Lower leg skin (tissue), 3 donors: ENCODE measurements at regions not wholly inside any gene's neighbourhood (a gene's known extent, or its start where the extent isn't known, plus 50 kb on each side); places are given as distances from the start of the nearest gene placed in this dataset.

Experiments
- CTCF ChIP-seq, 3 donors: fragments of 450-650 bp; IDR thresholded peaks; one replicate each; pipeline ENCODE4 v1.5.1; 2016; ENCODE audit warnings: antibody characterized with exemption in 3 of 3, mild to moderate bottlenecking in 3 of 3, moderate library complexity in 2 of 3
- POLR2A ChIP-seq, 2 donors: fragments of 450-650 bp; IDR thresholded peaks; one replicate each; pipeline ENCODE4 v1.6.1; 2016 to 2017; ENCODE audit warnings: antibody characterized with exemption in 2 of 2, mild to moderate bottlenecking in 1 of 2, moderate library complexity in 1 of 2

DNA sequence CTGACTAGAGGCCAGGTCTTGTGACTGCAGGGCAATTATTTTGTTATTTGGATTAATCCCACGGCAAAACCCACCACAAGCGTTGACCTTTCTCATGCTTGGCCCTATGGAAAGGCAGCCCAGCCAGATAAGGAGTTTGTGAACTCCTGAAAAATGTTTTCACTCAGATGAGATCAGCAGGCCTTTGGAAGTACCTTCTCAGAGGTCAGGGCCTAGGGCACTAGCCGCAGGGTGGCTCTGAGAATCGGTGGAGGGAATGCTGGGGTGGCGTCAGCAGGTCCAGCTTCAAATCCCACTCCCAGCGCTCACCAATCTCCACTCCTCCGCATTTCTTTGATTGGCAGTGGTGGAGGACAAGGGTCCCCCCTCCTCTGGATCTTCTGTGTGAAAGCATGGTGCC lies 194.4 kb downstream of the GADD45G start:
- TF ChIP-seq CTCF (IDR thresholded peaks at IDR 0.05), result no peak
- TF ChIP-seq POLR2A (IDR thresholded peaks at IDR 0.05), result no peak
